ENCODE measurements at regions not wholly inside any gene's neighbourhood (a gene's known extent, or its start where the extent isn't known, plus 50 kb on each side); places are given as distances from the start of the nearest gene placed in this dataset.

DNA sequence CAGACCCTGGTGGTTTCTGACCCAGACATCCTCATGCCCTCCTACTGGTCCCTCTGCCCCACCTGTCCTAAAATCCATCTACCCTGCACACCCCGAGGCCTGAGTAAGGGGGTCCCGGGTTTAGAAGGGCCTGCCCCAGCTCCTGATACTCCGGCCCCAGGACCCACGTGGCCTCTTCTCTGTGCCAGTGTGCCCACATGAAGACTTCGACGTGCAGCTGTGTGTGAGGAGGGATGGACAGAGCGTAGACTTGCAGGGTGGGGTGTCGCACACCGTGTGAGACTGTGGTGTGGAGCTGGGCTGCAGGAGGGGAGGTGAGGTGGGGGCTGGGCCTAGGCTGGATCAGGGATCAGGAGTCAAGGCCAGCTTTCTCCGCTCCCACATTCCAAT is 461.1 kb downstream of the PTPRU start:
- H4K20me1 ChIP-seq (ENCODE audit: insufficient read depth, low read length, poor library complexity, severe bottlenecking) = no peaks in the 10 kb centered on the region
- H3K9ac ChIP-seq (ENCODE audit: low read depth, low read length, poor library complexity, severe bottlenecking) = no peak overlapping the region
- H2AFZ ChIP-seq (ENCODE audit: low read length) = no peak overlapping the region
- H3K4me1 ChIP-seq (ENCODE audit: insufficient read depth, low read length, poor library complexity, severe bottlenecking) = no peaks in the 10 kb centered on the region
- no peak overlapping the region for H3K4me2 ChIP-seq (ENCODE audit: low read depth, low read length, poor library complexity, severe bottlenecking)
- no peaks in the 10 kb centered on the region for H3K27me3 ChIP-seq (ENCODE audit: insufficient read depth, low read length, poor library complexity, severe bottlenecking)
- H3K4me3 ChIP-seq (ENCODE audit: low read length, poor library complexity, severe bottlenecking) = no peak overlapping the region
- no peak for TF ChIP-seq EZH2phosphoT487 (IDR thresholded peaks at IDR 0.05; ENCODE audit: borderline replicate concordance)
- TF ChIP-seq CTCF (conservative IDR thresholded peaks at IDR 0.05; ENCODE audit: low read length) = no peak
- H3F3A ChIP-seq (ENCODE audit: low read depth) = no peaks in the 10 kb centered on the region
- H3K9me3 ChIP-seq (ENCODE audit: insufficient read depth, low read depth, low read length) = no peaks in the 10 kb centered on the region; the same call in 1 of the 2 replicates
- no peaks in the 10 kb centered on the region for H3K36me3 ChIP-seq (ENCODE audit: insufficient read depth, low read length)
- no peaks in the 10 kb centered on the region for H3K79me2 ChIP-seq (ENCODE audit: insufficient read depth, low read length)
- no peaks in the 10 kb centered on the region for H3K9me2 ChIP-seq (replicated peaks; ENCODE audit: low read depth, low read length)

DNA sequence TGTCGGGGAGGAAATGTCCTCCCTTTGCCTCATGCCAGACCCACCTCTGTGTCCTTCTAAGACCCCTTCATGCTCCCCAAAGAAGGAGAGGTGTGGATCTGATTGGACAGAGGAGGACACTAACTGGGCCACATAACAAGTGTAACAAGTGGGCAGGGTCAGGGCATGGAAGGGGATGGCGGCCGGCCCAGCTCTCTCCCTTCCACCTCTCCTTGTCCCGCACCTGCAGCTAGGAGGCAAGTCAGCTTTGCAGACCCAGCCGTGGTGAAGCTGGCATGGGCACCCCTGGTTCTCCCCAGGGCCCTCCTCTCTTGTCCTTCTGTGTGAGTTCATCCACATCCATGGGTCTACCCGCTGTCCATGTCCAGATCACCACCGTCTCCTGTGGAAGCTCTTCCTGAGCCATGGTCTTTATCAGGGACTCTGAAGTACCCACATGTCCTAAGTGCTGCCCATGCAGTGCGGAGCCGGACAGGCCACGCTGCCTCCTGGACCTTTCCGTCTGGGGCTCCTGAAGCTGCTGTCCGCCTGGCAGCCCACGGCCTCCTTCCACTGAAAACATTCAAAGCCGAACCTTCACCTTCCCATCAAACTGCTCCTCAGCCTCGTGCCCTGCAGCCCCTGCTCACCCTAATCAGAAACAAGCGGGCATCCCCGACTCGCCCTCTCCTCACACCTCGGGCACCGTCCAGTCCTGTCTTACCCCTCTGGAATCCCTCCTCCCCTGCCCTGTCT is 460.5 kb downstream of the PTPRU start:
- Histone ChIP-seq H3K4me1 (ENCODE audit: insufficient read depth, low read length, poor library complexity, severe bottlenecking) (no peaks in the 10 kb centered on the region), H2AFZ (ENCODE audit: low read length) (no peak overlapping the region), H3K27me3 (ENCODE audit: insufficient read depth, low read length, poor library complexity, severe bottlenecking) (no peaks in the 10 kb centered on the region), H4K20me1 (ENCODE audit: insufficient read depth, low read length, poor library complexity, severe bottlenecking) (no peaks in the 10 kb centered on the region), H3K79me2 (ENCODE audit: insufficient read depth, low read length) (no peaks in the 10 kb centered on the region), H3K4me2 (ENCODE audit: low read depth, low read length, poor library complexity, severe bottlenecking) (no peak overlapping the region), H3K36me3 (ENCODE audit: insufficient read depth, low read length) (no peaks in the 10 kb centered on the region), H3K9ac (ENCODE audit: low read depth, low read length, poor library complexity, severe bottlenecking) (no peak overlapping the region), H3K9me2 (replicated peaks; ENCODE audit: low read depth, low read length) (no peaks in the 10 kb centered on the region), H3F3A (ENCODE audit: low read depth) (no peaks in the 10 kb centered on the region), H3K4me3 (ENCODE audit: low read length, poor library complexity, severe bottlenecking) (no peak overlapping the region), H3K9me3 (ENCODE audit: insufficient read depth, low read depth, low read length) (no peaks in the 10 kb centered on the region; the same call in 1 of the 2 replicates)
- no peak for TF ChIP-seq EZH2phosphoT487 (IDR thresholded peaks at IDR 0.05; ENCODE audit: borderline replicate concordance)

DNA sequence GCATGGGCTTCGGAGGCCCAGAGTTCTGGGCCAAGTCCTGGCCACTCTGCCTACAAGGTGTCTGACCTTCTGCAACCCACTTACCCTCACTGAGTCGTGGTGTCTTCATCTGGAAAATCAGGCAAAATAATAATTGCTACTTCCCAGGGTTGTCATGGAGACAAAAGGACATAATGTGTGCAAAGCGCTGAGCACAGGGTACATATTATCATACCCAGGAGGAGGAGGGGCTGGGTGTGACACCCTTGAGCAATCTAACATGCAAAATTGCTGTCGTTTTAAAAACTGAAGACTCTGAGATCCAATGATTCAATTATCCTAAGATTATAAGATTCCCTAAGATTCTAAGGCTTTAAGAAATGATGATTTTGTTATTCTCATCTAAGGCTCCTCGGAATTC is 459.5 kb downstream of the PTPRU start:
- H3K36me3 ChIP-seq (ENCODE audit: insufficient read depth, low read length) = no peaks in the 10 kb centered on the region
- no peaks in the 10 kb centered on the region for H4K20me1 ChIP-seq (ENCODE audit: insufficient read depth, low read length, poor library complexity, severe bottlenecking)
- H3K9ac ChIP-seq (ENCODE audit: low read depth, low read length, poor library complexity, severe bottlenecking) = no peak overlapping the region
- H3K4me2 ChIP-seq (ENCODE audit: low read depth, low read length, poor library complexity, severe bottlenecking) = no peak overlapping the region
- no peaks in the 10 kb centered on the region for H3K27me3 ChIP-seq (ENCODE audit: insufficient read depth, low read length, poor library complexity, severe bottlenecking)
- no peaks in the 10 kb centered on the region; the same call in 1 of the 2 replicates for H3K9me3 ChIP-seq (ENCODE audit: insufficient read depth, low read depth, low read length)
- H3K4me3 ChIP-seq (ENCODE audit: low read length, poor library complexity, severe bottlenecking) = no peak overlapping the region
- no peaks in the 10 kb centered on the region for H3K4me1 ChIP-seq (ENCODE audit: insufficient read depth, low read length, poor library complexity, severe bottlenecking)
- H3K79me2 ChIP-seq (ENCODE audit: insufficient read depth, low read length) = no peaks in the 10 kb centered on the region
- no peak overlapping the region for H2AFZ ChIP-seq (ENCODE audit: low read length)
- TF ChIP-seq EZH2phosphoT487 (IDR thresholded peaks at IDR 0.05; ENCODE audit: borderline replicate concordance) (no peak), CTCF (conservative IDR thresholded peaks at IDR 0.05; ENCODE audit: low read length) (no peak)
- no peaks in the 10 kb centered on the region for H3K9me2 ChIP-seq (replicated peaks; ENCODE audit: low read depth, low read length)
- no peaks in the 10 kb centered on the region for H3F3A ChIP-seq (ENCODE audit: low read depth)

- no peaks in the 10 kb centered on the region for H3K36me3 ChIP-seq (ENCODE audit: insufficient read depth, low read length)
- H3K27me3 ChIP-seq (ENCODE audit: insufficient read depth, low read length, poor library complexity, severe bottlenecking) = no peaks in the 10 kb centered on the region
- no peak overlapping the region for H3K4me2 ChIP-seq (ENCODE audit: low read depth, low read length, poor library complexity, severe bottlenecking)
- H4K20me1 ChIP-seq (ENCODE audit: insufficient read depth, low read length, poor library complexity, severe bottlenecking) = no peaks in the 10 kb centered on the region
- H3K9ac ChIP-seq (ENCODE audit: low read depth, low read length, poor library complexity, severe bottlenecking) = no peak overlapping the region
- no peak overlapping the region for H2AFZ ChIP-seq (ENCODE audit: low read length)
- no peaks in the 10 kb centered on the region for H3K4me1 ChIP-seq (ENCODE audit: insufficient read depth, low read length, poor library complexity, severe bottlenecking)
- no peaks in the 10 kb centered on the region for H3F3A ChIP-seq (ENCODE audit: low read depth)
- H3K9me3 ChIP-seq (ENCODE audit: insufficient read depth, low read depth, low read length) = no peaks in the 10 kb centered on the region; the same call in 1 of the 2 replicates
- H3K79me2 ChIP-seq (ENCODE audit: insufficient read depth, low read length) = no peaks in the 10 kb centered on the region
- no peak for TF ChIP-seq EZH2phosphoT487 (IDR thresholded peaks at IDR 0.05; ENCODE audit: borderline replicate concordance)
- no peak for TF ChIP-seq CTCF (conservative IDR thresholded peaks at IDR 0.05; ENCODE audit: low read length)
- H3K4me3 ChIP-seq (ENCODE audit: low read length, poor library complexity, severe bottlenecking) = no peak overlapping the region
- no peaks in the 10 kb centered on the region for H3K9me2 ChIP-seq (replicated peaks; ENCODE audit: low read depth, low read length)
Measured at GRCh38 chr1:29695036-29695435, 458.7 kb downstream of the PTPRU start.
